GM21825 (cell line): ENCODE measurements at regions not wholly inside any gene's neighbourhood (a gene's known extent, or its start where the extent isn't known, plus 50 kb on each side); places are given as distances from the start of the nearest gene placed in this dataset.
"Not testable (repeated sequence)": the region's sequence is repeated elsewhere in the genome, so short reads cannot be mapped to it uniquely, and the experiment has no call there.

Experiments used
- ATAC-seq: cut with Tn5 transposase; IDR thresholded peaks from one replicate; pipeline ENCODE4 v1.9.1; 2021; ENCODE audit warnings: mild to moderate bottlenecking, moderate library complexity; ENCODE audit not compliant: unreplicated experiment

DNA sequence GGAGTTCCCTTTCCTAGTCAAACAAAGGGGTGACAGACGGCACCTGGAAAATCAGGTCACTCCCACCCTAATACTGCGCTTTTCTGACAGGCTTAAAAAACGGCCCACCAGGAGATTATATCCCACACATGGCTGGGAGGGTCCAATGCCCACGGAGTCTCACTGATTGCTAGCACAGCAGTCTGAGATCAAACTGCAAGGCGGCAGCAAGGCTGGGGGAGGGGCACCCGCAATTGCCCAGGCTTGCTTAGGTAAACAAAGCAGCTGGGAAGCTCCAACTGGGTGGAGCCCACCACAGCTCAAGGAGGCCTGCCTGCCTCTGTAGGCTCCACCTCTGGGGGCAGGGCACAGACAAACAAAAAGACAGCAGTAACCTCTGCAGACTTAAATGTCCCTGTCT is 1032.9 kb downstream of the TDRD15 start:
- ATAC-seq = not testable (repeated sequence)

DNA sequence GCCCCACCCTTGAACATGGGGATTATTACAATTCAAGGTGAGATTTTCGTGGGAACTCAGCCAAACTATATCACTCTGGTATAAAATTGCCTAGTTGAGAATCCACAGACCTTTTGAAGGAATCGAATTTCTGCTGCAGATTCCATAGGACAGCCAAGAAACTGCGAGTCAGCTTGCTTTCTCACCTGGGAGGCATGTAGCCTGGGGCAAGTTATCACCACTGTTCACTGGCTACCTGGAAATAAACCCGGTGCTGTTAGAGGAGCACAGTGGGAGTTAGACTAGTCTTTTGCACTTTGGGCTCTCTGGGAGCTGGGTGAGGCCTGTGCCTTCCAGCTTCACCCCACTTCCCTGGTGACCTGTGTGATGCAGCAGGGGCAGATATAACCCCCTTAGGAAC is 1043.5 kb downstream of the TDRD15 start:
- ATAC-seq = no peak

DNA sequence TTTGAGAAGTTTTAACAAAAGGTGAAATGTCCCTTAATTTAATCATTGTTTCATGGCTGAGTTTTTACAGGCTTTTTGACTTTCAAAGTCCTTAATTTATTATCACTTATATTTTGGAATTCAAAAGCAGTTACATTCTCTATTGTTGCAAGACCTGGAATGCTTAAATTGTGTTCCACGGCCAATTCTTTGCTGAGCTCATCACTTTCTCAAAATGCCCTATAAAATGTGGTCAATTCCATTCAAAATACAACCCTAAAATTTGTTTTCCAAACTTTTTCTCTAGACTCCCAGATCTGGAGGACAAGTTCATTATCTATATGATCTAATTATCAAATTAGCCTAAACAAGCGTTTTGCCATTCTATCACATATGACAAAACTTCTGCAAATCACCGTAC is 1051.2 kb downstream of the TDRD15 start:
- no peak for ATAC-seq

DNA sequence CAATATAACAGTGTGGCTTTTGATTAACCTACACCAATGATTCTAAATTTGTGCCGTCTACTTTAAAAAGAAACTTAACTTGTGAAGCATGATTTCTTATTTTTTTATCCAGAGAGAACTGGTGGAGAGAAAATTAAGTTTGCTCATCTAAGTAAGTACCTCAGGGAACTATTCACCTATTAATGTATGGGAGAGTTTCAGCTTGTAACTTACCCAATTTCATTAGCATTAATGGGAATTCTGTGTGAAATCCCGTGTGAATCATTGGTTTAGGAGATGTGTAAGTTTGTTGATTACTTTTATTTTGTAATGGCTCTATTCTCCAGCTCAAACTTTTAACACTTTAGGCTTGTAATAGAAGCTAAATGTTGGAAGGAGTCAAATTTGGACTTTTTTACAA is 1061.5 kb downstream of the TDRD15 start:
- ATAC-seq = no peak

DNA sequence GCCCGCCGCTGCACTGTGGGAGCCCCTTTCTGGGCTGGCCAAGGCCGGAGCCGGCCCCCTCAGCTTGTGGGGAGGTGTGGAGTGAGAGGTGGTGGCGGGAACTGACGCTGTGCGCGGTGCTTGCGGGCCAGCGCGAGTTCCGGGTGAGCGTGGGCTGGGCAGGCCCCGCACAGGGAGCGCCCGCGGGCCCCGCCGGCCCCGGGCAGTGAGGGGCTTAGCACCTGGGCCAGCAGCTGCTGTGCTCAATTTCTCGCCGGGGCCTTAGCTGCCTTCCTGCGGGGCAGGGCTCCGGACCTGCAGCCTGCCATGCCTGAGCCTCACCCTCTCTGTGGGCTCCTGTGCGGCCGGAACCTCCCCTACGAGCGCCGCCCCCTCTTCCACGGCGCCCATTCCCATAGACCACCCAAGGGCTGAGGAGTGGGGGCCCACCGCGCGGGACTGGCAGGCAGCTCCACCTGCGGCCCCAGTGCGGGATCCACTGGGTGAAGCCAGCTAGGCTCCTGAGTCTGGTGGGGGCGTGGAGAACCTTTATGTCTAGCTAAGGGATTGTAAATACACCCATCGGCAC is 1062.6 kb downstream of the TDRD15 start:
- ATAC-seq = not testable (repeated sequence)

DNA sequence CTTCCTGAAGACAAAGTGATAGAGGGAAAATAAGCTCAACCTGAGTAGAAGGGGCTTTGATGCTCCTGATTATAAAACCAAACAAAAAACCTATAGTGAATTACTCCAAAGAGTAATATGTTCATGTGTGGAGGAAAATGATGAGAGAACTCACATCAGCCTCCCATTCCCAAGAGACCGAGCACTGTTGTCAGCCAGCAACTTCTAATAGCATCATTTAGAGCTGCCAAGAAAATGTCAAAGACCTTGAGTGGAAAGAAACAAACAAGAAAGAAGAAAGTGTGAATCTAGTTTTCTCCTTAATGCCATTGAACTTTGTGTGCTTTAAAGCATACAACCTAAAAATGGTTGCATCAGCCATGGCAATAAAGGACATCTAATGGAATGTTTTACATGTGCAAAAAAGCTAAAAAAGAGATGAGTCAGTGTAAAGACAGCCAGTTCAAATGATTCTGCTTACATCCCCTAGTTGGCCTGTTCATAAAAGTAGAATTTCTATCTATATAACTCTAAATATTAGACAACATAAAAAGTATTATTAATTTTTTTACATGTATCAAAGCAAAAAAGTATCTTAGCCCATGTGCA is 1066.2 kb downstream of the TDRD15 start:
- ATAC-seq = no peak

DNA sequence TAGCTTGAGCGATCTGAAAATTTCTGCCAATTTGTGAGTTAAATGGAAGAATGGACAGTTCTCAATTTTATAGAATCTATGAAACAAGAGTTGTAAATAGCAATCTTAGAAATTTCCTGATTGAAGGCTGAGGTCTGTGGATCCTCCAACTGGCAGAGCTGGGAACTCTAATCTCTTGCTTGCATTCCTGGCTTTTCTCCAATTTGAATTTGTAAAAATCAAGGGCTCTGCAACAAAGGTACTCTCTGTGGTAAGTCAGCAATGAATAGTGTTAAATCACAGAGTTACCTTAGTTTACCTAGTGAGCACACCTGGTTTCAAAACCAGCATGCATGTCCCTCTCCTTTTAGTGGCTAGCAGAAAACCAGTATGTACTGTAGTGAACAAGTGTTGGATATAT is 1070.5 kb downstream of the TDRD15 start:
- no peak for ATAC-seq

DNA sequence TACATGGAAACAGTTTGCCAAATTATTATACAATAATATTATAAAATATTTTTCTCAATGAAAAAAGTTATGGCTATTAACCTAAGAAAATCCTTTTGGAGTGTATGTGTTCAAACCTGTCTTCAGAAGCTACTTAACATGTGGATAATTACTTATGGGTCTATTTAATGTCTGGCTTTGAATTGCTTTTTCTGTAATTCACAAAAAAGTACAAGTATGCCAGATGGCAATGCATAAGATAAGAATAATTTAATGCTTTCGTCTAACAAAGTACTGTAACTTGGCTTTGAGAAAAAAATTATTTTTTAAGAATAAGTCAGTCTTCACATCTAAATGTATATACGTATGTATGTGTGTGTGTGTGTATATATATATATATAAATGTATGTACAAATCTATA is 1073.0 kb downstream of the TDRD15 start:
- ATAC-seq = no peak

DNA sequence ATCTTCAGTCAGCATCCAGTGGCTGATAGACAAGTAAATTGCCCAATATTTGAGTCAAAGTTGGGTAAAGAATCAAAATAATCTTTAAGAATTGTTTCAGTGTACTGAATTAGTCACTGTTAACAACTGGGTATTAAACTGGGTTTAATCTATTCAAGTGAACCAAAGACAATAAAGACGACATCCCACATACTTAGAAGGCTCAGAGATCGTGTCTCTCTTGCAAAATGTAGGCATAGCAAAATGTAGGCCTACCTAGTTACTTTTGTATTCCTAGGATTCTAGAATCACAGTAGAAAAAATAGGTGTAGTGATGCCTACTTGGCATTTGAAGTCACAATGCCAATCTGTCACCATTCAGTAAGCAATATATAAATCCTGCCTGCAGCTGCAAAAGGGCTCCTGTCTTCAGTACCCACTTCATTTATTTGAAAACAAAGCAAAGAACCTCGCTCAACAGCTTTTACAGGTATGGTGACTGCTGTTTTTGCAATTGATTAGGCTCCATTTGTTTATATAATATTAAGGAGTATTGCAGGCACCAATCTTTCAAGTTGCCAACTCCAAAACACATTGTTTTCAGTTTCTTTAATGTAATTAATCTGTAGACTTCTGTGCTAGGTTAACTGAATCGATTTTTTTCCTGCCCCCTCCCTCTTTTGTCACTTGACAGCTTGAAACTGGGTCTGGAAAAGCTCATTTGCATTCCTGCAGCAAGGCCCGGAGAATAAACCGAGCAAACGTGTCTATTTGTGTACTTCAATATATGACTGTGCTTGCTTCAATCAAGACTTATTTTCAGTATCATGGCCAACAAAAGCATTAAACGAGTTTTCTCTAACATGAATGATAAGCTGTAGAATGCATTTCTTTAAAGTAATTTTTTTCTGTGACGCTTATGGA is 1074.9 kb downstream of the TDRD15 start:
- ATAC-seq = no peak

DNA sequence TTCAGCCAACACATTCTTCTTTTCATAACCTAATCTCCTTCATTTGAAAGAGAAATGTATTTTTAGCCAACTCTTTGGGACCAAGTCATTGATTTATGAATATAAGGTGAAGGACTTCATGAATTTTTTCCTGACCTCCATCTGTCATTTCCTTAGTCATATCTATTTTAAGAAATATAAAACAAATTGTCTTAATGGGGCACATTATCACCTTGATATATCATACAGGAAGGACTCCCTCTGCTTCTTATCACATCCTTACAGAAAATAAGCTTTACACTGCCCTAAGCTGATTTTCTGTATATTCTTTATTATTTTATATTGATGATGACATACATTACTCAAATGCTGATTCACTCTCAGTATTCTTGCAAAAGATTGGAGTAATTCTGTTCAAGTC is 1076.2 kb downstream of the TDRD15 start:
- no peak for ATAC-seq

DNA sequence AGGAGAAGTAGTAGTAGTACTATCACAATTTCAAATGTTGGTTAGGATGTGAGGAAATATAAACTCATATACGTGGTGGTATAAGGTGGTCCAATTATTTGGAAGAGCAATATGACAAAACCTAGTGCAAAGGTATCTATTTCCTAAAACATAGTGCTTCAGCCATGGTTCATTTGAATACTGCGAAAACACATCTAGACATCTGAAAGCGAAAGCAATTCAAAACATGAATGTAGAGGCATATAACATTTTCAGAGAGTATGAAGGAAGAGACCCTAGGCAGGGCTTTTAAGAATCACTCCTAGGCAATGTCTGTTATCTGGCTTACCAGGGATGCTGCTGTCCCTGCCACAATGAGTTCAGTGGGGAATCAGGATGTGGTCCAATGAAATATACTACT is 1085.8 kb downstream of the TDRD15 start:
- ATAC-seq = no peak

DNA sequence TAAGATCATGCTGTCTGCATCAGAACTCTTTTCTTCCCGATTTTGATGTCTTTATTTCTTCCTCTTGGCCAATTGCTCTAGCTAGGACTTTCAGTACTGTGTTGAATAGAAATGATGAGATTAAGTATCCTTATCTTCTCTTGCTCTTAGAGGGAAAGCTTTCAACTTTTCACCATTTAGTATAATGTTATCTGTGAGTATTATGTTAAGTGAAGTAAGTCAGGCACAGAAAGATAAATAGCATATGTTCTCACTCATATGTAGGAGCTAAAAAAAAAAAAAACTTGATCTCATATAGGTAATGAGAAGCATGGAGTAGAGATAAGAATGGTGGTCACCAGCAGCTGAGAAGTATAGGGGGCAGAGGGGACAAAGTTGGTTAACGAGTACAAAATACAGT is 1089.5 kb downstream of the TDRD15 start:
- no peak for ATAC-seq

DNA sequence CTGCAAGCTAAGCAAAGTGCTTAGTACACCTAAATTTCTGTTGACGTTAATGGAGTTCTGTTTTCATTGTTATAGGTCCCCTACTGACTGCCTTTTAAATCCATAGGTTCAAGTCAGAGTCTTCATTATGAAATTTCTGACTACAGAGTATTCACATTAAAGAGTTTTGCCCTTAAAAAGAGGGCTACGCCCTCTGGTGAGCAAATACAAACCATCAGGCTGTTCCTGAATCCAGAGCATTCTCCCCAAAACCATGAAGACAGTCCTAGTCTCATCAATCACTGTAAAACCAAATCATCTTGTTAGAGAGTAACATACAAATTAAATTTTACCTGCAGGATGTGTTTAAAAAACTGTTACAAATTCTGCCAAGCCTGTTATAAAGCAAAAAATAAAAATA is 1091.7 kb downstream of the TDRD15 start:
- no peak for ATAC-seq

DNA sequence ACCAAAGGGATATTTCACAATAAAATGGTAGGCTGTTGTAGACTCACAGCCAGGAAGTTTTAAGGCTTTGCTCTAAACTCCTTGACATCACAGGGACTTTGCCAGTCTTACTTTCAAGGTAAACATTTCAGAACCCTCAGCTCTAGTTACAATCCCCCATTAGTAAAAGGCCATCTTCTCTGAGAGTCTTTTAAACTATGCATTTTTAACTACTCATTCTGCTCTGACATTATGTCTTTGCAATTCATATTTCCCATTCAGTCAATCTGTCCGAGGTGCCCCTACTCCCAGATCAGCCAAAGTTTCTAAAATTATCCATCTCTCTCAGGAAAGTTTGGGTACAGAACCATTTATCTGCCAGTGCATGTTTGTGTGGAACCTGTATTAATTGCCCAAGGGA is 1094.1 kb downstream of the TDRD15 start:
- no peak for ATAC-seq

DNA sequence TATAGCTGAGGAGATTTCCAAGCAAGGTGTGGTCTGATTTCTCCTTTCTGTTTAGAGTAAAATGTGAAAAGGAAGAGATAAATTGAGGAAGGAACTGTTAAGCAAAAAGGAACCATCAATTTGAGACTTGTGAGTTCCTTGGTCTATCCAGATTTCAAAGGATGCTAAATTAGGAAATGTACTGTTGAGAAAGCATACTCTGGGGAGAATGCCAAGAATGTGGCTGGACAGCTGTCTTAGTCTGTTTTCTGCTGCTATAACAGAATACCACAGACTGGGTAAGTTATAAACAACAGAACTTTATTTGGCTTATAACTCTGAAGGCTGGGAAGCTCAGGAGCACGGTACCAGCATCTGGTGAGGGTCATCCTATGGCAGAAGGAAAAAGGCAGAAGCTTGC is 1097.2 kb downstream of the TDRD15 start:
- ATAC-seq = no peak

DNA sequence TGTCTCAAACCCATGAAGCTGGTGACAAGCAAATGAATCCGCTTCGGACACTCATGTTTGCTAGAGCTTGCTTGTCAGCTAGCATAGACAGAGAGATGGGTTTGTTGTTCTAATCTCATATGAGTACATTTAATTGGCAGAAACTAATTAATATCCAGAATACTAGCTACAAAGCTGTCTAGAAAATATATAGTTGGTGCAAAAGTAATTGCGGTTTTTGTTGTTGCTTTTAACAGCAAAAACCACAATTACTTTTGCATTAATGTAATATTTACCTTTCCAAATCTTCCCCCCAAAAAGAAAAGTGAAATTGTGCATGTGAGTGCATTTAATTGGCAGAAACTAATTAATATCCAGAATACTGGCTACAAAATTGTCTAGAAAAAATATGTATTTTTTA is 1115.2 kb downstream of the TDRD15 start:
- ATAC-seq = no peak

DNA sequence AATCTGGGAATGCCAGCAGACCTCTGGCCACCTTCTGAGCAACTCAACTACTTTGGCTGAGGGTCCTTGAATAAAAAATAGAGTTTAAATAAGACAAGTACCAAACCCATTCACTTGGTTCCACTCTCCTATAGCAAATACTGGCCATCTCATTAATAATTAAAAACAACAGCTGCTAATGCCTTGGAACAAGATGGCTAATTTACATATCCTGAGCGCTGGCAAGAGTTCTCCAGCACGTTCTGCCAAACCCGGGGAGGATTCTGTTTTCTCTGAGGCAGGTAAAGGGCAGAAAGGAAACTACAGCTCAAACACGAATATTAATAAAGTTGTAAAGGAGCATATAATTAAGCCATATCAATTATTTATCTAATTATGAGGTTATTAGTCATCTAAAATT is 1123.7 kb downstream of the TDRD15 start:
- no peak for ATAC-seq

DNA sequence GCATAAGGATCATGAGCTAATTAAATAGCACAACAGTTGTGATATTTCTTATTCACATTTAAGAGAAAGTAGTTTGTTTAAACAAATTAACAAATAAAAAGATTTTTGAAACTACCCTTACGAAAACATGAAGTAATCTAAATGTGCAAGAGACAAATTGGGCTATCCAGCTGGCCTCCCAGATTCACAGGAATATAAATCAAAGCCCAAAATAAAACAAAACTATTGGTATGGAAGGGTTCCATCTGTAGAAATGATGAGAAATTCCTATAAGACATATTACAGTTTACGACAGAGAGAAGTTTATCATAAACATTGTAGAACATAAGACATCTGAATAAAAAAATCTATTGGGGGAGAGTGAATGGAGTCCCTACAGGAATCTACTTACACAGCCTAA is 1125.1 kb downstream of the TDRD15 start:
- no peak for ATAC-seq

DNA sequence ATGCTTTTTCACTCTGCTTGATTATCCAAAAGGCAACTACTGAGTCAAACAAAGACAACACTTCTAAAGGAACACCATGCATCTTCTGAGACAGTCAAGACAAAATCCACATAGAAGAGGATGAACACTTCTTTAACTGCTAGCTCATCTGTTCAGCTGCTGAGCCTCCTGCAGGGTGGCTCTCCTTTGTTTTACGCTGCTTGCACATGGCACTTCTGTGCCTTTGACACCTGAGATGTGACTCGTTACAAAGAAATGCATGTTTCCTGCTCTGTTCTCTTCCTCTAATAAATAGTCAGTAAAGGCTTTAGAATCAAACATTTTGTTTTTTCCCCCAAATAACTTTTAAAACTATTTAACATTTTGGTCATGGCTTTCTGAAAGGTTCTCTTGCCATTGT is 1129.4 kb downstream of the TDRD15 start:
- no peak for ATAC-seq

DNA sequence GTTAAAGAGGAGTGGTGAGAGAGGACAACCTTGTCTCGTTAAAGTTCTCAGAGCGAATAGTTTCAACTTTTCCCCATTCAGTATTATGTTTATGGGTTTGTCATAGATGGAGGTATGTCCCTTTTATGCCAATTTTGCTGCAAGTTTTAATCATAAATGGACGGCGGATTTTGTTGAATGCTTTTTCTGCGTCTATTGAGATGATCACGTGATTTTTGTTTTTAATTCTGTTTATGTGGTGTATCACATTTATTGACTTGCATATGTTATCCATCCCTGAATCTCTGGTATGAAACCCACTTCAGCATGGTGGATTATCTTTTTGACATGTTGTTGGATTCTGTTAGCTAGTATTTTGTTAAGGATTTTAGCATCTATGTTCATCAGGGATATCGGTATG is 1123.8 kb upstream of the KLHL29 start:
- ATAC-seq = no peak

DNA sequence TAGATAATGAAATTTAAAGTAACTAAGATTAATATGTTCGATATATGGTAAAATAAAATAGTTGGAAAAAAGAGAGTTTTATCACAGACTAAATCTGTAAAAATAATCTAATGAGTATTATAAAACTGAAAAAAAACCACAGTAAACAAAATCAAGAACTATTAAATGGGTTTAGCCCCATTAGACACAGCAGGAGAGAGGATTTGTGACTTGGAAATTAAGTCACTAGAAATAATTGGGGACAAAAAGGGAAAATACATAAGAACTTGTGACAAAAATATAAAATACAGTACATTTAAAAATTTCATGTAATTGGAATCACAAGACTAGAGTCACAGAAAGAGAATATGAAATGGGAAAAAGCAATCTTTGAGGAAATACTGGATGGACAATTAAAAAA is 1114.6 kb upstream of the KLHL29 start:
- ATAC-seq = no peak

DNA sequence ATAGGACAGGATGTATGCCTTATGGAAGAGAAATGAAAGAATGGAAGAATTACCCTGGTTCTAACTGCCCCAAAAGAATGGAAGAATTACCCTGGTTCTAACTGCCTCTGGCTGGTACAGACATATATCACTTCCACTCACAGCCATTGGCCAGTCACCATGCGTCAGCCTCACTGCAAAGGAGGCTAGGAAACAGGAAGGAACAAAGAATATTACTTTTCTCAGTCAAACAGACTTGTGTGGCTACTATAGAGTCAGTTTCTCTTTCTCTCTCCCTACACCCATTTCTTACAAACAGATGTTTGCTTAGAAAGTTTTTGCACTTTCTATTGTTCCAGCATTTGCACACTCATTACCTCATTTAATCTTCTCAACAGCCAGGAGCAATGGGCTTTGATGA is 1111.1 kb upstream of the KLHL29 start:
- ATAC-seq = no peak
